ENCODE measurements at regions not wholly inside any gene's neighbourhood (a gene's known extent, or its start where the extent isn't known, plus 50 kb on each side); places are given as distances from the start of the nearest gene placed in this dataset.

DNA sequence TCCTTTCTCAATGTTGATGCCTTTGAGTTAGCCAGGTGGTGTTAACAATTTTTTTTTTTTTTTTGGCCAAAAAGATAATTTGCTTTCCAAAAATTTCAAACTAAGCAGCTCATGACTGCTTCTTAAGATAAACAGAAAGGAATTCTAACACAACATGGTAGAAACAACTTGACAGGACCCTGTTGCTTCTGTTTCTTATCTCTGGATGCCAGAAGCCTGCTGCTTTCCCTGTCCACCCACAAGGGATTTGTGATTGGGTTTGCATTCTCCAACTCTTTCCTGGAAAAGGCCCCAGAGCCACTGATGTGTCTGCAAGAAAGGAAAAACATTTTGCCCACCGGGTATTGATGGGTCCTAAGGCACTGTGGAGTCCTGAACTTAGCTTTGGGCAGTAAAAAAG, 217.2 kb upstream of the PKDCC start:
- FAIRE-seq (no peak), DNase-seq (ENCODE audit: insufficient read length, low spot score) (no peak)
- TF ChIP-seq POLR2A (IDR thresholded peaks at IDR 0.05; ENCODE audit: low read depth, low read length) (no peak), PAX5 (IDR thresholded peaks at IDR 0.05; ENCODE audit: insufficient read depth, low read length, severe bottlenecking) (no peak), POLR2AphosphoS5 (IDR thresholded peaks at IDR 0.05; ENCODE audit: low read depth, low read length) (no peak), TAF1 (IDR thresholded peaks at IDR 0.05; ENCODE audit: low read depth, low read length) (no peak), SPI1 (IDR thresholded peaks at IDR 0.05; ENCODE audit: low read depth, low read length) (no peak), POU2F2 (IDR thresholded peaks at IDR 0.05; ENCODE audit: low read depth, low read length) (no peak)

DNA sequence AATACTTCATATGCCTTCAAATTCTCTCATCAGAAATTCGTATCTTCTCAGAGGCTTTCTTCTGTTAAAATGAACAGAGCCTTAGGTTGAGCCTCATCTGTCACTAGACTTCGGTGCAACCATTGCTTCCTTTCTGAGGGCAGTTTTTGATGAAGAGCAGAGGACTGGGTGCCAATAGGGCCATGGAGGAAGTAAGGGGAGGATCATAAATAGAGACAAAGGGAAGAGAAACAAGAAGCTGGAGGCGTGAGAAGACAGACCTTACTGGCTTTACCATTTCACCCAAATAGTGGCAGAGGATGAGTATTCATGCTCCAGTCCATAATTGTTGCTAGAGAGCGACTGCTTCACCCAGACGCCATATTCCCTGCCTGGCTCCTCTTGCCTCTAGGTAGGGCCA, 215.6 kb upstream of the PKDCC start:
- FAIRE-seq: no peak
- TF ChIP-seq SPI1 (IDR thresholded peaks at IDR 0.05; ENCODE audit: low read depth, low read length) (no peak), POLR2AphosphoS5 (IDR thresholded peaks at IDR 0.05; ENCODE audit: low read depth, low read length) (no peak), PAX5 (IDR thresholded peaks at IDR 0.05; ENCODE audit: insufficient read depth, low read length, severe bottlenecking) (no peak), TAF1 (IDR thresholded peaks at IDR 0.05; ENCODE audit: low read depth, low read length) (no peak), POLR2A (IDR thresholded peaks at IDR 0.05; ENCODE audit: low read depth, low read length) (no peak)
- no peak for DNase-seq (ENCODE audit: insufficient read length, low spot score)

DNA sequence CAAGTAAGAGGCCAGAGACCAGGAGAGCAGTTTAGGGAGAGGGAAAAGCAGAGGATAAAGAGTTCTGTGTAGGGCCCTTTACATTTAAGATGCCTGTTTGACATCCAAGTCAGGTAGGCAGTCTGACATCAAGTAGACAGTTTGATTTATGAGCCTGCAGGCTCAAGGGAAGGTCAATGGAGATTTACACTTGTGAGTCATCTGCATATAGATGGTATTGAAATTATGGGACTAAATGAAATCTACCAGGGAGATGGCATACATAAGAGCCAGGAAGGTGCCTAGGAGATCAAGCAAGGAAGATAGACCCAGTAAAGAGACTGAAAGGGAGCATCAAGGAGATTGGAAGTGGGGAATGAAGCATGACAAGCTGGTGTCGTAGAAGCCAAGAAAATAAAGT, 212.4 kb upstream of the PKDCC start:
- no peak for DNase-seq (ENCODE audit: insufficient read length, low spot score)
- TF ChIP-seq SPI1 (IDR thresholded peaks at IDR 0.05; ENCODE audit: low read depth, low read length) (no peak), POLR2AphosphoS5 (IDR thresholded peaks at IDR 0.05; ENCODE audit: low read depth, low read length) (no peak), TAF1 (IDR thresholded peaks at IDR 0.05; ENCODE audit: low read depth, low read length) (no peak), POLR2A (IDR thresholded peaks at IDR 0.05; ENCODE audit: low read depth, low read length) (no peak), PAX5 (IDR thresholded peaks at IDR 0.05; ENCODE audit: insufficient read depth, low read length, severe bottlenecking) (no peak), POU2F2 (IDR thresholded peaks at IDR 0.05; ENCODE audit: low read depth, low read length) (no peak)
- no peak for FAIRE-seq

DNA sequence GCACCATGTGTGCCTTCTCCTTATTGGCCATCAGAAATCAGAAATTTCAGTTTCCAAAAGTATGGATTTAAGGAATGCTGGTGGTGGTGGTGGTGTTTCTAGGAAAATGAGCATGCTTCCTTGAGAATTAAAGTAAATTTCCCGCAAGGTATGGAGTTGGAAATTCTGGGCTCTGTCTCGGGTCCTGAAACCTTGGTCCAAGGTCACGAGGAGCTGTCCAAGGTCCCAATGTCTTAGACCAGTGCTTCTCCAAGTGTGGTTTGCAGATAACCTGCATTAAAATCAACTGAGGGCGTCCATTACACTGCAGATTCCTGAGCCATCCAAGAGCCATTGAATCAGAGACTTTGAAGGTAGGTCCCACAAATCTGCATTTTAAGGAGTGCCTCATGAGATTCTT, 210.9 kb upstream of the PKDCC start:
- TF ChIP-seq PAX5 (IDR thresholded peaks at IDR 0.05; ENCODE audit: insufficient read depth, low read length, severe bottlenecking) (no peak), POLR2A (IDR thresholded peaks at IDR 0.05; ENCODE audit: low read depth, low read length) (no peak), TAF1 (IDR thresholded peaks at IDR 0.05; ENCODE audit: low read depth, low read length) (no peak), POLR2AphosphoS5 (IDR thresholded peaks at IDR 0.05; ENCODE audit: low read depth, low read length) (no peak), SPI1 (IDR thresholded peaks at IDR 0.05; ENCODE audit: low read depth, low read length) (no peak), POU2F2 (IDR thresholded peaks at IDR 0.05; ENCODE audit: low read depth, low read length) (no peak)
- peak; percentile 4 for DNase-seq (ENCODE audit: insufficient read length, low spot score)
- no peak for FAIRE-seq

DNA sequence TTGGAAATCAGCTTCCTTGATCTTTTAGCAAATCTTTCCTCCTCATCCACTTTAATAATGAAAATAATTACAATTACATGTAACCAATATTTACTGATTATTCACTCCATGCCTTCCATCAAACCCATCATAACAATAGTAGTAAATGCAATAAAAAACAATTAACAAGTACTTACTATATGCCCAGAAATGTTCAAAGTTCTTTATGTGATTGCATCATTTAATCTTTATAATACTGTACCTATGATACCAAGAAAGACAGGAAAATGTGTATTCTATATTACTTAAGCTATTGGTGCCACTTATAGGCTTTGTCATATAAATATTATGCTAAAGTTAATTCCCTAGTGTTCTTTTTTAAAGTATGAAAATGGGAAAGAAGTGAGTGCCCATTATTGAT, 210.2 kb upstream of the PKDCC start:
- no peak for DNase-seq (ENCODE audit: insufficient read length, low spot score)
- FAIRE-seq: no peak
- no peak for TF ChIP-seq POU2F2 (IDR thresholded peaks at IDR 0.05; ENCODE audit: low read depth, low read length)

DNA sequence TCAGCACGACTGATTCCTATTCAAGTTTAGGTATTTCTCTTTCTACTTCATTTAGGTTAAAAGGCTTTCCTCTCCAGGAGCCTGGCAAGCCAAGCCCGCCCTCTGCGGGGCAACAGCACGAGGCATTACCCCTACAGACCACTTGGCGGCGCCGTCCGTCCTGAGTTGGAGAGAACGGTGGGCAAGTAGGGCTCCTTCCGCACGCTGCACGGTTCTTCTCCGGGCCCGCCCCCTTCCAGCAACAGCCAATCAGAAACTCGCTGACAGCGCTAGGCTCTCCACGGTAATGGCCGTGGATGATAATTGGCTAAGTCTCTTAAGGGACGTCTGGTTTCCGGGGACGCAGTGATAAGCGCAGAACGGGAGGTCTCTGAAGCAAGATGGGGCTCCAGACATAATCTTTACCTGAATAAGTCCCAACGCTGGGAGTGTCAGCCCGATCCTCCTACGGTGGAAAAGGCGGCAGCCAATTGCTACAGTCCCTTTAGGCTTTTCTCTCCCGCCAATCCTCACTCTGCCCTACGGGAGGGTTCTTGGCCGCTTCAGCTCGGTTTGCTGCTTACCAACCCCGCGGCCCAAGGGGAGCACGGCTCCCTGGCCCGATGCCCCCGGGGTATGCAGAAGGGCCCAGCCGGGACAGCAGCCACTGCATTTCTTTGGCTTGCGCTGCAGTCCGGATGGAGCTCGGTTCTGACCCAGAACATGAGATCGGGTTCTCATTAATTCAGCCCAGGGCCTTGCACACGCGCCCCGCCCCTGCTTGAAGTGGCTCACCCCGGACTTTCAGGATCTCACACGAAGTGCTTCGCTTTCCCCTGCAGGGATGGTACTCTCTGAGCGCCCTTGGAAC, 206.9 kb upstream of the PKDCC start:
- FAIRE-seq: peak; percentile 98

DNA sequence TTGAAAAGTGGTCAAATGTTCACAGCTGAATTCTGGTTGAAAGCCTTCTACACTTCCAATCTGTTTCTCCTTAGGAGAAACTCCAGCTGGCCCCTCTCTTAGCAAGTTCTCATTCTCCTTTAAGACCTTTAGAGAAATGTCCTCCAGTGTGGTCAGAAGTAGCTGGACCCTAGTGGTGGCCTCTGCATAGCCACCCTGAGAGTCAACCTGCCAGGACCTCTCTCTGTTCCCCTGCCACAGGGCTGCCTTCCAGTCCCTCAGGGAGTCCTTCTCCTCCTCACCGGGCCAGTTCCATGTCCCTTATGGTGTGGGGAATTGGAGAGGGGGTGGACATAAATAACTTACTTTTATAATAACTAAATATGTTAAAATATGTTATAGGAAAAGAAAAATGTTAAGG, 200.9 kb upstream of the PKDCC start:
- DNase-seq (ENCODE audit: insufficient read length, low spot score) (no peak), FAIRE-seq (no peak)
- TF ChIP-seq PAX5 (IDR thresholded peaks at IDR 0.05; ENCODE audit: insufficient read depth, low read length, severe bottlenecking): no peak
- no peak for TF ChIP-seq POLR2AphosphoS5 (IDR thresholded peaks at IDR 0.05; ENCODE audit: low read depth, low read length)
- no peak for TF ChIP-seq POU2F2 (IDR thresholded peaks at IDR 0.05; ENCODE audit: low read depth, low read length)

More for the DNA sequence above, 206.9 kb upstream of the PKDCC start:
- TF ChIP-seq PAX5 (IDR thresholded peaks at IDR 0.05; ENCODE audit: insufficient read depth, low read length, severe bottlenecking): no peak
- peak; percentile 14; the same call in 1 of the 2 replicates for TF ChIP-seq SPI1 (IDR thresholded peaks at IDR 0.05; ENCODE audit: low read depth, low read length)
- TF ChIP-seq POU2F2 (IDR thresholded peaks at IDR 0.05; ENCODE audit: low read depth, low read length): peak; percentile 68
- TF ChIP-seq POLR2AphosphoS5 (IDR thresholded peaks at IDR 0.05; ENCODE audit: low read depth, low read length): peak; percentile 58
- peak; percentile 81 for TF ChIP-seq POLR2A (IDR thresholded peaks at IDR 0.05; ENCODE audit: low read depth, low read length)
- peak; percentile 63; the same call in 1 of the 2 replicates for TF ChIP-seq TAF1 (IDR thresholded peaks at IDR 0.05; ENCODE audit: low read depth, low read length)
- DNase-seq (ENCODE audit: insufficient read length, low spot score): peak; percentile 74

DNA sequence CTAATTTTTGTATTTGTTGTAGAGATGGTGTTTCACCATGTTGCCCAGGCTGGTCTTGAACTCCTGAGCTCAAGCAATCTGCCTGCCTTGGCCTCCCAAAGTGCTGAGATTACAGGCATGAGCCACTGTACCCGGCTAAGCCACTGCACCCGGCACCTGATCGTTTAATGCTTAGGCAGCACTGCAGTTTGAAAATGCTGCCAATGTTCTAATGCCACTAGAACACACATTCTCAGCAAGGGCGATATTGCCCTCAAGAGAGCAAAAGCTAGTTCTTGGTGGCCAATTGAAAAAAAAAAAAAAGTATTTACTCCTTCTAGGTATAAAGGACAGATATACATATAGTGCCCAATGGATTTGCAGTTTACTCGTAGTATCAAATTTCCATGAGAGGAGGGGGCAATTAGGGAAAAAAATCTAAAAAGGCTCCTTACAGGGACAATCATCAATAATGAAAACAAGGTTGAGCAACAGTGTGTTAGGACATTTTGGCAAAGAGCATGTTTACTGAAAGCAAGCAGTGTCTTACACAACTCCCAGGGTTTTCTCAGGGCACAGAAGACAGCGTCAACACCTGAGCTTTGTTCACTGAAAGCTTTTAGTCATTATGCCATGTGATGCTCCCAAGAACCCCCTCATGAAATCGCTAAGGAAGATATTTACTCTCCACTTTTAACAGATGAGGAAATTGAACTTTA, 199.9 kb upstream of the PKDCC start:
- DNase-seq (ENCODE audit: insufficient read length, low spot score) (no peak), FAIRE-seq (no peak)
- TF ChIP-seq POLR2A (IDR thresholded peaks at IDR 0.05; ENCODE audit: low read depth, low read length) (no peak), SPI1 (IDR thresholded peaks at IDR 0.05; ENCODE audit: low read depth, low read length) (no peak), POU2F2 (IDR thresholded peaks at IDR 0.05; ENCODE audit: low read depth, low read length) (no peak), TAF1 (IDR thresholded peaks at IDR 0.05; ENCODE audit: low read depth, low read length) (no peak), POLR2AphosphoS5 (IDR thresholded peaks at IDR 0.05; ENCODE audit: low read depth, low read length) (no peak), PAX5 (IDR thresholded peaks at IDR 0.05; ENCODE audit: insufficient read depth, low read length, severe bottlenecking) (no peak)

DNA sequence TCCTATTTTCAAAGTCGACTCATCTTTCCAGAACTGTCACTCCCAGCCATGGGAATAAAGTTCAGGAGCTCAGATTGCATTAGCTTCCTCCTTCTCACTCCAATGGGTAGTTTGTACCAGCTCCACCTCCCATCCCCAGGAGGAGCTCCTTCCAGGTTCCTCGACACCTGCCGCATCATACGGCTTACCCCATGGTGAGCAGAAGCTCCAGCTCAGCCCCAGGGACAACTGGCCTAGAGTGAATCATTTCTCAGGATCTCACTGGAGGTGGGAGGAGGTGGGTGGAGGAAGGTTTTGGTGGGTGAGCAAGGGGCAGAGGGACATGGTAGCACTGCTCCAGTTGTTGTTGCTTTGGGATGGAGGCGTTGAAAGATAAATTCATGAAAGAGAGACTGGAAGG, 196.3 kb upstream of the PKDCC start:
- FAIRE-seq: no peak

More for the DNA sequence above, 196.3 kb upstream of the PKDCC start:
- no peak for DNase-seq (ENCODE audit: insufficient read length, low spot score)
- no peak for TF ChIP-seq TAF1 (IDR thresholded peaks at IDR 0.05; ENCODE audit: low read depth, low read length)
- TF ChIP-seq POLR2A (IDR thresholded peaks at IDR 0.05; ENCODE audit: low read depth, low read length): no peak
- TF ChIP-seq SPI1 (IDR thresholded peaks at IDR 0.05; ENCODE audit: low read depth, low read length): no peak
- TF ChIP-seq POU2F2 (IDR thresholded peaks at IDR 0.05; ENCODE audit: low read depth, low read length): no peak
- TF ChIP-seq PAX5 (IDR thresholded peaks at IDR 0.05; ENCODE audit: insufficient read depth, low read length, severe bottlenecking): no peak
